Trophoblast cell (in vitro differentiated cells and primary cell): ENCODE measurements at regions not wholly inside any gene's neighbourhood (a gene's known extent, or its start where the extent isn't known, plus 50 kb on each side); places are given as distances from the start of the nearest gene placed in this dataset.
"Not testable (repeated sequence)": the region's sequence is repeated elsewhere in the genome, so short reads cannot be mapped to it uniquely, and the experiment has no call there.

Experiments
- DNase-seq, 2 donors: peaks; one replicate each; pipeline ENCODE4 v3.0.0-alpha.2; 2016
- H2AFZ ChIP-seq: 2 replicates; pipeline ENCODE4 v1.6.1; 2013; ENCODE audit warnings: low read length, moderate library complexity, mild to moderate bottlenecking; ENCODE audit not compliant: insufficient read depth, poor library complexity
- H2AK5ac ChIP-seq: 2 replicates; pipeline ENCODE4 v1.6.1; 2013; ENCODE audit warnings: mild to moderate bottlenecking, low read length
- H2BK120ac ChIP-seq: 2 replicates; pipeline ENCODE4 v1.6.1; 2013; ENCODE audit warnings: low read length, mild to moderate bottlenecking, moderate library complexity; ENCODE audit not compliant: insufficient read depth, poor library complexity
- H2BK12ac ChIP-seq: 2 replicates; pipeline ENCODE4 v1.6.1; 2013; ENCODE audit warnings: mild to moderate bottlenecking, low read length, moderate library complexity
- H2BK5ac ChIP-seq: 2 replicates; pipeline ENCODE4 v1.6.1; 2013; ENCODE audit warnings: low read length, low read depth, moderate library complexity, mild to moderate bottlenecking; ENCODE audit not compliant: poor library complexity
- H3K14ac ChIP-seq: 2 replicates; pipeline ENCODE4 v1.6.1; 2013; ENCODE audit warnings: mild to moderate bottlenecking, low read length
- H3K18ac ChIP-seq: 2 replicates; pipeline ENCODE4 v1.6.1; 2013; ENCODE audit warnings: mild to moderate bottlenecking, low read length
- H3K23ac ChIP-seq: 2 replicates; pipeline ENCODE4 v1.6.1; 2013; ENCODE audit warnings: low read length
- H3K27ac ChIP-seq: 2 replicates; pipeline ENCODE4 v1.5.1; 2013; ENCODE audit warnings: low read depth, mild to moderate bottlenecking, inconsistent platforms, low read length, moderate library complexity
- H3K27me3 ChIP-seq: 2 replicates; pipeline ENCODE4 v1.6.1; 2013; ENCODE audit warnings: inconsistent platforms, mild to moderate bottlenecking, low read length, moderate library complexity; ENCODE audit not compliant: insufficient read depth
- H3K36me3 ChIP-seq, 2 experiments: 1 replicate in 1 of 2; 2 replicates in 1 of 2; pipeline ENCODE4 v1.6.1; 2013; ENCODE audit warnings: low read length in 2 of 2, mild to moderate bottlenecking in 2 of 2, moderate library complexity in 1 of 2; ENCODE audit not compliant: insufficient read depth in 2 of 2, control insufficient read depth in 1 of 2
- H3K4ac ChIP-seq: 2 replicates; pipeline ENCODE4 v1.6.1; 2013; ENCODE audit warnings: low read depth, mild to moderate bottlenecking, low read length, moderate library complexity
- H3K4me1 ChIP-seq, 2 experiments: 1 replicate in 1 of 2; 2 replicates in 1 of 2; pipeline ENCODE4 v1.6.1; 2013; ENCODE audit warnings: low read length in 2 of 2, mild to moderate bottlenecking in 2 of 2, moderate library complexity in 1 of 2; ENCODE audit not compliant: insufficient read depth in 2 of 2, control insufficient read depth in 1 of 2
- H3K4me2 ChIP-seq: 2 replicates; pipeline ENCODE4 v1.6.1; 2013; ENCODE audit warnings: inconsistent platforms, mild to moderate bottlenecking, low read length, moderate library complexity
- H3K4me3 ChIP-seq: 2 replicates; pipeline ENCODE4 v1.5.1; 2013; ENCODE audit warnings: mild to moderate bottlenecking, low read depth, low read length, inconsistent platforms
- H3K79me1 ChIP-seq: one replicate; pipeline ENCODE4 v1.6.1; 2013; ENCODE audit warnings: low read length
- H3K79me2 ChIP-seq: 2 replicates; pipeline ENCODE4 v1.6.1; 2013; ENCODE audit warnings: low read length, mild to moderate bottlenecking; ENCODE audit not compliant: control insufficient read depth, insufficient read depth, poor library complexity
- H3K9ac ChIP-seq: 2 replicates; pipeline ENCODE4 v1.6.1; 2013; ENCODE audit warnings: mild to moderate bottlenecking, low read length
- H3K9me3 ChIP-seq: 2 replicates; pipeline ENCODE4 v1.6.1; 2013; ENCODE audit warnings: low read depth, mild to moderate bottlenecking, control low read depth, inconsistent platforms, low read length; ENCODE audit not compliant: insufficient read depth
- H4K12ac ChIP-seq: 2 replicates; pipeline ENCODE4 v1.6.1; 2013; ENCODE audit warnings: low read depth, mild to moderate bottlenecking, low read length, moderate library complexity
- H4K8ac ChIP-seq: 2 replicates; pipeline ENCODE4 v1.6.1; 2013; ENCODE audit warnings: low read depth, mild to moderate bottlenecking, low read length, moderate library complexity
- H4K91ac ChIP-seq: one replicate; pipeline ENCODE4 v1.6.1; 2013; ENCODE audit warnings: low read depth, mild to moderate bottlenecking, low read length, moderate library complexity
- WGBS: extraction: QIAGEN DNeasy Blood & Tissue Kit; methylation state at CpG from one replicate; pipeline ENCODE4 v1.1.7; 2013; ENCODE audit warnings: missing lambda C conversion rate; ENCODE audit not compliant: insufficient read length, insufficient coverage; ENCODE audit errors: extremely low coverage; 5-methylcytosine and 5-hydroxymethylcytosine counted together

- Histone ChIP-seq H2AFZ (no peak overlapping the region), H2AK5ac (no peak overlapping the region), H3K36me3 (no peaks in the 10 kb centered on the region), H3K27me3 (no peaks in the 10 kb centered on the region), H4K91ac (no peak overlapping the region), H3K4me2 (no peak overlapping the region), H3K4me3 (no peak overlapping the region), H3K18ac (no peak overlapping the region), H3K27ac (no peak overlapping the region), H3K4me1 (no peaks in the 10 kb centered on the region), H3K9me3 (no peaks in the 10 kb centered on the region), H3K14ac (no peak overlapping the region), H3K79me2 (no peaks in the 10 kb centered on the region), H3K4ac (no peak overlapping the region), H2BK12ac (no peak overlapping the region), H4K8ac (no peak overlapping the region), H3K9ac (no peak overlapping the region), H2BK120ac (no peak overlapping the region), H3K23ac (no peak overlapping the region), H4K12ac (no peak overlapping the region), H3K79me1 (no peaks in the 10 kb centered on the region), H2BK5ac (no peak overlapping the region)
- WGBS: no CpG with 5 or more reads among the region's 4 CpGs
- DNase-seq: no peak
Measured at GRCh38 chr12:97984974-97985580, 522.5 kb downstream of the RMST start.

- no peaks in the 10 kb centered on the region for H3K27me3 ChIP-seq
- no peak overlapping the region for H2AFZ ChIP-seq
- no peak for DNase-seq
- no peaks in the 10 kb centered on the region for H3K79me2 ChIP-seq
- H3K9ac ChIP-seq: no peak overlapping the region
- WGBS: no CpG with 5 or more reads among the region's 5 CpGs
- no peak overlapping the region for H3K18ac ChIP-seq
- no peak overlapping the region for H3K4ac ChIP-seq
- H4K12ac ChIP-seq: no peak overlapping the region
- H3K27ac ChIP-seq: no peak overlapping the region
- H3K79me1 ChIP-seq: no peaks in the 10 kb centered on the region
- H2AK5ac ChIP-seq: no peak overlapping the region
- H4K8ac ChIP-seq: no peak overlapping the region
- no peak overlapping the region for H3K23ac ChIP-seq
- H3K9me3 ChIP-seq: no peaks in the 10 kb centered on the region
- no peak overlapping the region for H2BK12ac ChIP-seq
- H3K4me1 ChIP-seq: no peaks in the 10 kb centered on the region
- H3K14ac ChIP-seq: no peak overlapping the region
- no peak overlapping the region for H2BK120ac ChIP-seq
- no peak overlapping the region for H3K4me2 ChIP-seq
- H2BK5ac ChIP-seq: no peak overlapping the region
- H4K91ac ChIP-seq: no peak overlapping the region
- no peak overlapping the region for H3K4me3 ChIP-seq
- no peaks in the 10 kb centered on the region for H3K36me3 ChIP-seq
Measured at GRCh38 chr12:97985834-97986233, 523.2 kb downstream of the RMST start.

- H3K14ac ChIP-seq, H3K4me1 ChIP-seq, H4K8ac ChIP-seq, H3K36me3 ChIP-seq, H3K9me3 ChIP-seq, H2AK5ac ChIP-seq, H3K23ac ChIP-seq, H3K4me2 ChIP-seq, H3K9ac ChIP-seq, DNase-seq, H3K79me1 ChIP-seq, H3K4ac ChIP-seq, H3K4me3 ChIP-seq, H2BK12ac ChIP-seq, H2AFZ ChIP-seq, H2BK120ac ChIP-seq, H4K12ac ChIP-seq, H3K27me3 ChIP-seq, H3K27ac ChIP-seq, H3K18ac ChIP-seq, H3K79me2 ChIP-seq, H2BK5ac ChIP-seq, H4K91ac ChIP-seq: not testable (repeated sequence)
Measured at GRCh38 chr12:97988588-97988987, 526.0 kb downstream of the RMST start.

GRCh38 chr12:97989366-97989940, 525.9 kb upstream of the TMPO start:
- Histone ChIP-seq H2BK120ac (no peak overlapping the region), H3K14ac (no peak overlapping the region), H2AK5ac (no peak overlapping the region), H3K4me1 (no peaks in the 10 kb centered on the region), H3K4ac (no peak overlapping the region), H3K18ac (no peak overlapping the region), H3K4me3 (no peak overlapping the region), H3K9ac (no peak overlapping the region), H4K91ac (no peak overlapping the region), H3K36me3 (no peaks in the 10 kb centered on the region), H4K8ac (no peak overlapping the region), H3K23ac (no peak overlapping the region), H3K27ac (no peak overlapping the region), H4K12ac (no peak overlapping the region), H2BK12ac (no peak overlapping the region), H3K79me2 (no peaks in the 10 kb centered on the region), H2AFZ (no peak overlapping the region), H3K27me3 (no peaks in the 10 kb centered on the region), H2BK5ac (no peak overlapping the region), H3K9me3 (no peaks in the 10 kb centered on the region), H3K79me1 (no peaks in the 10 kb centered on the region), H3K4me2 (no peak overlapping the region)
- DNase-seq: no peak
